Urothelium cell line (cell line): ENCODE measurements at regions not wholly inside any gene's neighbourhood (a gene's known extent, or its start where the extent isn't known, plus 50 kb on each side); places are given as distances from the start of the nearest gene placed in this dataset.

Experiments used
- DNase-seq: peaks from one replicate; pipeline ENCODE4 v3.0.0; 2011; ENCODE audit warnings: low spot score, mixed read lengths
- FAIRE-seq: peaks from 2 replicates; lab custom pipeline; 2011; peaks lifted over from hg19 to GRCh38; lab: Jason Lieb, UNC

DNA sequence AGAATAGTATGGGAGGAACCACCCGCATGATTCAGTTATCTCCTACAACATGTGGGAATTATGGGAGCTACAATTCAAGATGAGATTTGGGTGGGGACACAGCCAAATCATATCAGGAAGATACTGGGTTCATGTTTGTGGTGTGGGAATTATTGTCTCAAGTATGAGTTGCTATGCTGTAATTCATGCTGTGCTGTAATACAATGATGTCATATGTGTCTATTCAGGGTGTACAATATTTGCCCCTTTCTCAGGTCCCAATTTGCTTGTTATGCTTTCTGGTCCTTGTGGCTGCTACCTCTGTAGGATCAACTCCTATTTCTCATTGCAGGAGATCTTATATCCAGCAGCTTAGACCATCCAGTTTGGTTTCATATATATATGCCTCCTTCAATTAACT is 52.2 kb upstream of the ARHGAP20 start:
- FAIRE-seq (no peak), DNase-seq (no peak)

DNA sequence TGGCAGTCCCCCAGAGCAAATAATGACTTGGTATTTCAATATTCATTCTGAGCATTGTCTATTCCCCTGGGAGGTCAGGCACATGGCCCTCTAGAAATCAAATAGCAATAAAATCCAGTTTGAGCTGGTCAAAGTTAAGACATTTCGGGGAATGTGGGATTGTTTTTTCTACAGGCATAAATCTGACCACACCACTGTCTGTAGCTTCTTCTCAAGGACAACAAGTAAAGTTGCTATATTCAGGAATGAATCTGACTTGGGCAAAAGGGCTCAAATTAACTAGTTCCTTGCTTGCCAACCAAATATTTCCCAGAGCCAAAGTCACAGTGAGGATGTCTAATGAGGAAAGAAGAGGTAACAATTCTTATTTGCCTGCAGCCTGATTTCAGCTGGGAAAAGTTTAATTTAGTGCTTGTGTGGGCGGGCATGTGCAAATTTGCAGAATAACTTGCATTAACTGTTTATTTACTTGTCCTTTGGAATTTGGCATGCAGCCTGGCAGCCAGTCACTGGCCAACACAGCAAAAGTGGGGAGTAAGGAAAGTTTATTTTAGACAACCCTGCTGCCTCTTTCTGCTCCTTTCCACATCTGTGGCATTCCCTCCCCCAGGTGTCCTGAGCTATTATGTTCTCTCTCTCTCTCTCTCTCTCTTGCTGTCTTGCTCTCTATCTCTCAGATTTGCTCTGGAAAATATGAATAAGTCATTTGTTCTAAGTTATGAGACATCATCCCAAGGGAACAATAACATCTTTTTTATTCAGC is 51.2 kb upstream of the ARHGAP20 start:
- DNase-seq (no peak), FAIRE-seq (no peak)

DNA sequence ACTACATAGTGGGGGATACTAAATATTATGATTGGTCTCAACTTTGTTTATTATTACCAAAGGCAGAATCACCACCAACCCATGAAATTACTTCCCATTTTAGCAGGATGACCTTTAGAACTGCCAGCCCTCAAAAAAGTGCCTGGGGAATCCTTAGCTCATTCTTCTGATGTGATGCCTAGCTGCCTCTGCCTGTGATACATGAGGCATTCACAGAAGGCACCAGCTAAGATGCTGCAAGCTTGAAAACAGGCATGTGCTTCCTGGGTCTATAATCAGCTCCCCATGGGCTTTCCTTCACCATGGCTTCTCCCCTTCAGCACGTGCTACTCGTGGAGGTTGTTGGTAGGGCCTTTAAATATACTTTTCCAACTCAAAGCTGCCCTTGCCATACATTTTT is 50.4 kb upstream of the ARHGAP20 start:
- DNase-seq (no peak), FAIRE-seq (no peak)
